Breast epithelium (tissue), 3 donors: ENCODE measurements at regions not wholly inside any gene's neighbourhood (a gene's known extent, or its start where the extent isn't known, plus 50 kb on each side); places are given as distances from the start of the nearest gene placed in this dataset.

Experiments
- CTCF ChIP-seq, 3 donors: fragments of 450-650 bp; IDR thresholded peaks; one replicate each; pipeline ENCODE4 v1.5.1; 2016 to 2017; ENCODE audit warnings: antibody characterized with exemption in 3 of 3, mild to moderate bottlenecking in 3 of 3, moderate library complexity in 3 of 3
- POLR2AphosphoS5 ChIP-seq, 3 donors: sonication (generic); formaldehyde crosslinking; IDR thresholded peaks; one replicate each; pipeline ENCODE4 v1.6.1; 2017; ENCODE audit warnings: antibody characterized with exemption in 3 of 3

DNA sequence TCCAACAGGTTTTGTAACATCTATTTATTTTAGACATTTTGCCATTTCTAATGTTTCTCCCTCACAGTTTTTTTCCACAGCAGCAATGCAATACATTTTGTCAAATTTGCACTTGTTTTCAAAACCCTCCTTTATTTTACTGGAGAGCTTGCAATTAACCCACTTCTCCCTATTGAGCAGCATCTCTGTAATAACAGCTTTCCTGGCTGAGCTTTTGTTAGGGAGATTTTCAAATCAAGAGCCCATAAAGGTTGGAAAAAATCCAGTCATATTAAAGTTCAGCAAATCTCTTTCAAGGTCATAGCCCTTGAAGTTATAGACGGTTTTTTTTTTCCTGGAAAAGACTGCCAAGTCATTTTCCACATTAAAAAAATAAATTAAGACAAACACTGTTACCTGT, 450.6 kb upstream of the TENM3 start:
- no peak for TF ChIP-seq POLR2AphosphoS5 (IDR thresholded peaks at IDR 0.05)
- TF ChIP-seq CTCF (IDR thresholded peaks at IDR 0.05), result no peak
